ENCODE measurements at regions not wholly inside any gene's neighbourhood (a gene's known extent, or its start where the extent isn't known, plus 50 kb on each side); places are given as distances from the start of the nearest gene placed in this dataset.

DNA sequence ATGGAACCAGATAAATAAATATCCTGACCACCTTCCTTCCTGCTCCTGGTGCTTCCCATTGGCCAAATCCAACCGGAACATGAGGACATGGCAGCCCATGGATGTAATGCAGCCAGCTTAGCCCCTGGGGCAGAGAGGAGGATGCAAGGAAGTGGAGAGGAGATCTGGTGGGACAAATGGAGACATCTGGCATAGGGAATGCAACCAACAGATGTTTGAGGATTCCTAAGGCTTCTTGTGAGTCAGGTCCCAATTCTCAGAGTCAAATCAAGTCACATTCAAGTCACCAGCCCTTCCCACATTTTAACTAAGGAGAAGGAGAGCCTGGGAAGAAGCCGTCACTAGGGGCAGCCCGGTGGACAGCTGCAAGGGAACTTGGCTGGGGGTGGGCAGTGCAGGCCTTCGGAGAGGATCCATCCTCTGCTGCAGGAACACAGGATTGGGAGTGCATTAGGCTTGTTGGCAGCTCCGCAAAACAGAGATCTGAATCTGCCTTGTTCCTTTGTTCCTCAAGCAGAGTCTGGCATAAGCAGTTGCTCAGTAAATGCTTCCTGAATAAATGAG lies 62.8 kb upstream of the HS3ST2 start:
- H3K79me1 ChIP-seq (ENCODE audit: low read length), result no peaks in the 10 kb centered on the region
- no peak overlapping the region for H2BK12ac ChIP-seq (ENCODE audit: low read length)
- no peak overlapping the region for H2AFZ ChIP-seq (ENCODE audit: insufficient read depth, low read length, poor library complexity)
- peaks cover 3% of the 10 kb centered on the region for H3K9me3 ChIP-seq (ENCODE audit: insufficient read depth, low read depth, low read length)
- no peak overlapping the region for H3K4me3 ChIP-seq (ENCODE audit: low read depth, low read length)
- H3K4me1 ChIP-seq (ENCODE audit: control insufficient read depth in 1 of 2, insufficient read depth in 2 of 2, low read length in 2 of 2), result no peaks in the 10 kb centered on the region
- H3K14ac ChIP-seq (ENCODE audit: low read length), result no peak overlapping the region
- DNase-seq, result no peak
- no peak overlapping the region for H3K18ac ChIP-seq (ENCODE audit: low read length)
- no peaks in the 10 kb centered on the region for H3K79me2 ChIP-seq (ENCODE audit: control insufficient read depth, insufficient read depth, low read length, poor library complexity)
- H3K4me2 ChIP-seq (ENCODE audit: low read length), result no peak overlapping the region
- H4K12ac ChIP-seq (ENCODE audit: low read depth, low read length), result no peak overlapping the region
- no peak overlapping the region for H3K9ac ChIP-seq (ENCODE audit: low read length)
- no peak overlapping the region for H2BK120ac ChIP-seq (ENCODE audit: insufficient read depth, low read length, poor library complexity)
- H3K4ac ChIP-seq (ENCODE audit: low read depth, low read length), result no peak overlapping the region
- H3K27ac ChIP-seq (ENCODE audit: low read depth, low read length), result no peak overlapping the region
- no peaks in the 10 kb centered on the region for H3K36me3 ChIP-seq (ENCODE audit: control insufficient read depth in 1 of 2, insufficient read depth in 2 of 2, low read length in 2 of 2)
- no peaks in the 10 kb centered on the region for H3K27me3 ChIP-seq (ENCODE audit: insufficient read depth, low read length)
- no peak overlapping the region for H4K91ac ChIP-seq (ENCODE audit: low read depth, low read length)
- WGBS (ENCODE audit: extremely low coverage, insufficient coverage, insufficient read length), result no CpG with 5 or more reads among the region's 5 CpGs
- no peak overlapping the region for H4K8ac ChIP-seq (ENCODE audit: low read depth, low read length)
- no peak overlapping the region for H2BK5ac ChIP-seq (ENCODE audit: low read depth, low read length, poor library complexity)
- H3K23ac ChIP-seq (ENCODE audit: low read length), result no peak overlapping the region
- H2AK5ac ChIP-seq (ENCODE audit: low read length), result no peak overlapping the region

DNA sequence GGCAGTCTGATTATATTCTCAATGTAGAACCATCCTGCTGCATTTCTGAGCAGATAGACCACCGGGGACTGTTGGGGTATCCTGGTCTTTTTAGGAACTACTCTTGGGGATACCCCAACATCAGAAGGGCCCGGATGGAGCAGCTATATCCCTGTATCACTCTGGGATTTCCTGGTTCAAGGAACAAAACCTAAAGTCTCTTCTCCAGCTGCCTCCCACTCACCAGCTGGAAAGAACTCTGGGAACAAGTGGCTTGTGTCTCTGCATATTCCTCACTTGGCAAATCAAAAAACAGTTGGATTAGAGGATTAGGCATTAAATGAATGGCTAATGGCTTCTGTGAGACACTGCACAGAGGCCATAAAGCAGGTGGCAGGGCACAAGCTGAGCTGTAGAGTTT lies 62.3 kb upstream of the HS3ST2 start:
- Histone ChIP-seq H4K8ac (ENCODE audit: low read depth, low read length) (no peak overlapping the region), H4K12ac (ENCODE audit: low read depth, low read length) (no peak overlapping the region), H3K18ac (ENCODE audit: low read length) (no peak overlapping the region), H3K79me2 (ENCODE audit: control insufficient read depth, insufficient read depth, low read length, poor library complexity) (no peaks in the 10 kb centered on the region), H3K23ac (ENCODE audit: low read length) (no peak overlapping the region), H3K79me1 (ENCODE audit: low read length) (no peaks in the 10 kb centered on the region), H3K4me2 (ENCODE audit: low read length) (no peak overlapping the region), H3K27me3 (ENCODE audit: insufficient read depth, low read length) (no peaks in the 10 kb centered on the region), H4K91ac (ENCODE audit: low read depth, low read length) (no peak overlapping the region), H3K4ac (ENCODE audit: low read depth, low read length) (no peak overlapping the region), H3K9me3 (ENCODE audit: insufficient read depth, low read depth, low read length) (peaks cover 3% of the 10 kb centered on the region), H2BK120ac (ENCODE audit: insufficient read depth, low read length, poor library complexity) (no peak overlapping the region), H3K9ac (ENCODE audit: low read length) (no peak overlapping the region), H2BK12ac (ENCODE audit: low read length) (no peak overlapping the region), H3K4me1 (ENCODE audit: control insufficient read depth in 1 of 2, insufficient read depth in 2 of 2, low read length in 2 of 2) (no peaks in the 10 kb centered on the region), H2AK5ac (ENCODE audit: low read length) (no peak overlapping the region), H3K4me3 (ENCODE audit: low read depth, low read length) (no peak overlapping the region), H3K36me3 (ENCODE audit: control insufficient read depth in 1 of 2, insufficient read depth in 2 of 2, low read length in 2 of 2) (no peaks in the 10 kb centered on the region), H3K27ac (ENCODE audit: low read depth, low read length) (no peak overlapping the region), H3K14ac (ENCODE audit: low read length) (no peak overlapping the region), H2BK5ac (ENCODE audit: low read depth, low read length, poor library complexity) (no peak overlapping the region), H2AFZ (ENCODE audit: insufficient read depth, low read length, poor library complexity) (no peak overlapping the region)
- DNase-seq, result no peak
- WGBS (ENCODE audit: extremely low coverage, insufficient coverage, insufficient read length), result no CpG with 5 or more reads among the region's 2 CpGs

DNA sequence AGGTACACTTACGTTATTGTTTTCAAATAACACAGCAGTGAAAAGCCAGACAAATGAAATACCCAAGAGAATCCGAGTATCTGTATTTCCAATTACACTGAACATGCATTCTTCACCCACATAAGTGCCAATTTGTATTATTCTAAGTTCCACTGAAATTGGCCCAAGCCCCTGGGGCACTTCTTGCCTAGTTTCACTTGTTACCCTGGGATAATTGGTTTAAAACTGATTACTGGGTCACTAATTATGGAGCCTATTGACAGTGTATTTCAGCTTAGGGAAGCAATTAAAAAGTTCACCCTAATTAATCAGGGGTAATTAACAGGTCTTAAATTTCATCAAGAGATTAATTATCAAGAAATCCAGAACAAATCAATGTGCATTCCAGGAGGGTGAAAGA lies 60.5 kb upstream of the HS3ST2 start:
- Histone ChIP-seq H3K27ac (ENCODE audit: low read depth, low read length) (no peak overlapping the region), H2BK5ac (ENCODE audit: low read depth, low read length, poor library complexity) (no peak overlapping the region), H4K8ac (ENCODE audit: low read depth, low read length) (no peak overlapping the region), H3K14ac (ENCODE audit: low read length) (no peak overlapping the region), H3K79me1 (ENCODE audit: low read length) (no peaks in the 10 kb centered on the region), H3K9me3 (ENCODE audit: insufficient read depth, low read depth, low read length) (peaks cover 3% of the 10 kb centered on the region), H3K4me1 (ENCODE audit: control insufficient read depth in 1 of 2, insufficient read depth in 2 of 2, low read length in 2 of 2) (no peaks in the 10 kb centered on the region), H2BK12ac (ENCODE audit: low read length) (no peak overlapping the region), H3K4ac (ENCODE audit: low read depth, low read length) (no peak overlapping the region), H3K9ac (ENCODE audit: low read length) (no peak overlapping the region), H3K27me3 (ENCODE audit: insufficient read depth, low read length) (no peaks in the 10 kb centered on the region), H3K79me2 (ENCODE audit: control insufficient read depth, insufficient read depth, low read length, poor library complexity) (no peaks in the 10 kb centered on the region), H3K4me2 (ENCODE audit: low read length) (no peak overlapping the region), H3K36me3 (ENCODE audit: control insufficient read depth in 1 of 2, insufficient read depth in 2 of 2, low read length in 2 of 2) (no peaks in the 10 kb centered on the region), H3K18ac (ENCODE audit: low read length) (no peak overlapping the region), H4K12ac (ENCODE audit: low read depth, low read length) (no peak overlapping the region), H2AFZ (ENCODE audit: insufficient read depth, low read length, poor library complexity) (no peak overlapping the region), H3K4me3 (ENCODE audit: low read depth, low read length) (no peak overlapping the region), H2AK5ac (ENCODE audit: low read length) (no peak overlapping the region), H3K23ac (ENCODE audit: low read length) (no peak overlapping the region), H4K91ac (ENCODE audit: low read depth, low read length) (no peak overlapping the region), H2BK120ac (ENCODE audit: insufficient read depth, low read length, poor library complexity) (no peak overlapping the region)
- no peak for DNase-seq
- WGBS (ENCODE audit: extremely low coverage, insufficient coverage, insufficient read length), result no CpG with 5 or more reads among the region's 2 CpGs

DNA sequence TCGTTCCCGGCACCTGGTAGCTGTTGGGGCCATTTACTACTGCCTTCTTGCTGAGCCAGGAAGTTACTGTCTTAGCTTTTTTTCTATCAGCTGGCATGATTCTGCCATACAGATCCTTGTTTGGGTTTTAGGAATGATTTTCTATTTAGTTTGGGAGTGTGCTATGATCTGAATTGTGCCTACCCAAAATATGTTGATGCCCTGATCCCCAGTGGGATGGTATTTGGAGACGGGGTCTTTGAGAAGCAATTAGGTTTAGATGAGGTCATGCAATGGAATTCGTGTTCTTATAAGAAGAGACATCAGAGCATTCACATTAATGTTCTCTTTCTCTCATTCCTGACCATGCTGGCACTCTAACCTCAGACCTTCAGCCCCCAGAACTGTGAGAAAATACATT lies 59.4 kb upstream of the HS3ST2 start:
- no peak overlapping the region for H3K4me3 ChIP-seq (ENCODE audit: low read depth, low read length)
- H4K12ac ChIP-seq (ENCODE audit: low read depth, low read length), result no peak overlapping the region
- no peak overlapping the region for H3K9ac ChIP-seq (ENCODE audit: low read length)
- H2BK12ac ChIP-seq (ENCODE audit: low read length), result no peak overlapping the region
- H3K4me2 ChIP-seq (ENCODE audit: low read length), result no peak overlapping the region
- no peak overlapping the region for H2AFZ ChIP-seq (ENCODE audit: insufficient read depth, low read length, poor library complexity)
- no peak overlapping the region for H3K18ac ChIP-seq (ENCODE audit: low read length)
- H3K79me2 ChIP-seq (ENCODE audit: control insufficient read depth, insufficient read depth, low read length, poor library complexity), result no peaks in the 10 kb centered on the region
- H3K27me3 ChIP-seq (ENCODE audit: insufficient read depth, low read length), result no peaks in the 10 kb centered on the region
- no peak overlapping the region for H4K91ac ChIP-seq (ENCODE audit: low read depth, low read length)
- H3K14ac ChIP-seq (ENCODE audit: low read length), result no peak overlapping the region
- H2AK5ac ChIP-seq (ENCODE audit: low read length), result no peak overlapping the region
- H3K27ac ChIP-seq (ENCODE audit: low read depth, low read length), result no peak overlapping the region
- H3K79me1 ChIP-seq (ENCODE audit: low read length), result no peaks in the 10 kb centered on the region
- peaks cover under 1% of the 10 kb centered on the region for H3K9me3 ChIP-seq (ENCODE audit: insufficient read depth, low read depth, low read length)
- no peaks in the 10 kb centered on the region for H3K4me1 ChIP-seq (ENCODE audit: control insufficient read depth in 1 of 2, insufficient read depth in 2 of 2, low read length in 2 of 2)
- H2BK120ac ChIP-seq (ENCODE audit: insufficient read depth, low read length, poor library complexity), result no peak overlapping the region
- WGBS (ENCODE audit: extremely low coverage, insufficient coverage, insufficient read length), result no CpG with 5 or more reads among the region's 4 CpGs
- DNase-seq, result no peak
- no peak overlapping the region for H3K4ac ChIP-seq (ENCODE audit: low read depth, low read length)
- H3K23ac ChIP-seq (ENCODE audit: low read length), result no peak overlapping the region
- H4K8ac ChIP-seq (ENCODE audit: low read depth, low read length), result no peak overlapping the region
- H2BK5ac ChIP-seq (ENCODE audit: low read depth, low read length, poor library complexity), result no peak overlapping the region
- no peaks in the 10 kb centered on the region for H3K36me3 ChIP-seq (ENCODE audit: control insufficient read depth in 1 of 2, insufficient read depth in 2 of 2, low read length in 2 of 2)
